ENCODE measurements at regions not wholly inside any gene's neighbourhood (a gene's known extent, or its start where the extent isn't known, plus 50 kb on each side); places are given as distances from the start of the nearest gene placed in this dataset.
"Not testable (repeated sequence)": the region's sequence is repeated elsewhere in the genome, so short reads cannot be mapped to it uniquely, and the experiment has no call there.

- DNase-seq, result not testable (repeated sequence)
These were observed 135.6 kb upstream of the MVB12B start for GRCh38 chr9:126190994-126191393.

GRCh38 chr9:126198854-126199253 is 127.8 kb upstream of the MVB12B start:
- DNase-seq, result no peak

- no peak for DNase-seq
These were observed 123.3 kb upstream of the MVB12B start for GRCh38 chr9:126203313-126203712.

- DNase-seq, result no peak
These were observed 122.4 kb upstream of the MVB12B start for GRCh38 chr9:126204197-126204596.

GRCh38 chr9:126204708-126205225 is 121.9 kb upstream of the MVB12B start:
- DNase-seq, result no peak

GRCh38 chr9:126205265-126205664 is 121.4 kb upstream of the MVB12B start:
- DNase-seq, result no peak

- no peak for DNase-seq
These were observed 120.7 kb upstream of the MVB12B start for GRCh38 chr9:126205845-126206498.

- no peak for DNase-seq
These were observed 119.4 kb upstream of the MVB12B start for GRCh38 chr9:126207256-126207655.

- DNase-seq, result no peak
These were observed 118.3 kb upstream of the MVB12B start for GRCh38 chr9:126208216-126208758.

GRCh38 chr9:126211441-126212074 is 115.1 kb upstream of the MVB12B start:
- DNase-seq, result no peak

- no peak for DNase-seq
These were observed 111.1 kb upstream of the MVB12B start for GRCh38 chr9:126215486-126215885.

GRCh38 chr9:126216826-126217225 is 109.8 kb upstream of the MVB12B start:
- no peak for DNase-seq

GRCh38 chr9:126217250-126217653 is 109.4 kb upstream of the MVB12B start:
- no peak for DNase-seq

- no peak for DNase-seq
These were observed 108.8 kb upstream of the MVB12B start for GRCh38 chr9:126217797-126218196.

GRCh38 chr9:126218359-126219125 is 108.1 kb upstream of the MVB12B start:
- no peak for DNase-seq

GRCh38 chr9:126219166-126219565 is 107.5 kb upstream of the MVB12B start:
- DNase-seq, result no peak

GRCh38 chr9:126219648-126220063 is 107.0 kb upstream of the MVB12B start:
- DNase-seq, result no peak

- no peak for DNase-seq
These were observed 105.1 kb upstream of the MVB12B start for GRCh38 chr9:126221480-126221879.

GRCh38 chr9:126222363-126222834 is 104.2 kb upstream of the MVB12B start:
- no peak for DNase-seq

- no peak for DNase-seq
These were observed 103.7 kb upstream of the MVB12B start for GRCh38 chr9:126222835-126223431.

- DNase-seq, result no peak
These were observed 102.7 kb upstream of the MVB12B start for GRCh38 chr9:126223798-126224531.

All from NCI-H446 (cell line).